GM23338 (cell line): ENCODE measurements at regions not wholly inside any gene's neighbourhood (a gene's known extent, or its start where the extent isn't known, plus 50 kb on each side); places are given as distances from the start of the nearest gene placed in this dataset.

Source experiments
- CREB1 ChIP-seq: fragments of 250-450 bp; sonication (Bioruptor Pico); IDR thresholded peaks from 2 replicates; pipeline ENCODE4 v1.5.0; 2020; ENCODE audit warnings: low read depth, mild to moderate bottlenecking, moderate library complexity
- CTCF ChIP-seq, 2 experiments: fragments of 200-600 bp in 1 of 2; sonication (generic) in 1 of 2; conservative IDR thresholded peaks; 2 replicates each; pipeline versions ENCODE4 v1.5.1 to v1.6.1; 2016 to 2017; ENCODE audit warnings: antibody characterized with exemption in 2 of 2, low read depth in 2 of 2, mild to moderate bottlenecking in 2 of 2, moderate library complexity in 1 of 2
- EZH2 ChIP-seq: fragments of 200-600 bp; sonication (generic); IDR thresholded peaks from one replicate; pipeline ENCODE4 v1.8.0; 2017; ENCODE audit warnings: antibody characterized with exemption, mild to moderate bottlenecking, low read depth; ENCODE audit not compliant: unreplicated experiment
- EZH2phosphoT487 ChIP-seq: fragments of 200-600 bp; sonication (generic); IDR thresholded peaks from one replicate; pipeline ENCODE4 v1.8.1; 2018; ENCODE audit warnings: antibody characterized with exemption; ENCODE audit not compliant: unreplicated experiment
- JUNB ChIP-seq: IDR thresholded peaks from one replicate; pipeline ENCODE4 v1.6.1; 2016; ENCODE audit warnings: antibody characterized with exemption; ENCODE audit not compliant: unreplicated experiment
- NANOG ChIP-seq: IDR thresholded peaks from 2 replicates; pipeline ENCODE4 v1.6.1; 2016; ENCODE audit warnings: antibody characterized with exemption, borderline replicate concordance
- POLR2AphosphoS5 ChIP-seq: IDR thresholded peaks from 2 replicates; pipeline ENCODE4 v1.6.1; 2016; ENCODE audit warnings: antibody characterized with exemption, low read depth
- REST ChIP-seq: IDR thresholded peaks from one replicate; pipeline ENCODE4 v1.6.1; 2018; ENCODE audit warnings: antibody characterized with exemption; ENCODE audit not compliant: unreplicated experiment
- STAT1 ChIP-seq: IDR thresholded peaks from one replicate; pipeline ENCODE4 v1.6.1; 2016; ENCODE audit warnings: antibody characterized with exemption; ENCODE audit not compliant: unreplicated experiment
- ZNF114 ChIP-seq: fragments of 250-450 bp; sonication (Bioruptor Pico); IDR thresholded peaks from 2 replicates; pipeline ENCODE4 v1.5.0; 2020; ENCODE audit warnings: mild to moderate bottlenecking, moderate library complexity
- ZNF331 ChIP-seq: fragments of 250-450 bp; sonication (Bioruptor Pico); IDR thresholded peaks from 2 replicates; pipeline ENCODE4 v1.5.0; 2020; ENCODE audit warnings: low read depth, mild to moderate bottlenecking, moderate library complexity
- ZNF462 ChIP-seq: fragments of 250-450 bp; sonication (Bioruptor Pico); IDR thresholded peaks from 2 replicates; pipeline ENCODE4 v1.5.0; 2020; ENCODE audit warnings: mild to moderate bottlenecking, moderate library complexity
- TF ChIP-seq, protein P1 (sequence below): IDR thresholded peaks from 2 replicates; pipeline ENCODE4 v1.6.1; 2016; ENCODE audit warnings: antibody characterized with exemption

- TF ChIP-seq CTCF (conservative IDR thresholded peaks at IDR 0.05; ENCODE audit: low read depth in 2 of 2) (0 out of 4 replicates have a peak, but pooled peaks of 1 of the 2 experiments have one; percentile 6), POLR2AphosphoS5 (no peak), CREB1 (CRISPR knock-in tag) (no peak), EZH2 (no peak), REST (no peak), ZNF114 (CRISPR knock-in tag) (no peak), ZNF462 (no peak), NANOG (no peak), EZH2phosphoT487 (no peak), JUNB (no peak), STAT1 (no peak), ZNF331 (CRISPR knock-in tag) (no peak)
- TF ChIP-seq, protein P1, sequence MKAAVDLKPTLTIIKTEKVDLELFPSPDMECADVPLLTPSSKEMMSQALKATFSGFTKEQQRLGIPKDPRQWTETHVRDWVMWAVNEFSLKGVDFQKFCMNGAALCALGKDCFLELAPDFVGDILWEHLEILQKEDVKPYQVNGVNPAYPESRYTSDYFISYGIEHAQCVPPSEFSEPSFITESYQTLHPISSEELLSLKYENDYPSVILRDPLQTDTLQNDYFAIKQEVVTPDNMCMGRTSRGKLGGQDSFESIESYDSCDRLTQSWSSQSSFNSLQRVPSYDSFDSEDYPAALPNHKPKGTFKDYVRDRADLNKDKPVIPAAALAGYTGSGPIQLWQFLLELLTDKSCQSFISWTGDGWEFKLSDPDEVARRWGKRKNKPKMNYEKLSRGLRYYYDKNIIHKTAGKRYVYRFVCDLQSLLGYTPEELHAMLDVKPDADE = no peak
Measured at GRCh38 chr9:7613931-7614330, 185.6 kb downstream of the DMAC1 start.
